ENCODE measurements at regions not wholly inside any gene's neighbourhood (a gene's known extent, or its start where the extent isn't known, plus 50 kb on each side); places are given as distances from the start of the nearest gene placed in this dataset.
"Not testable (repeated sequence)": the region's sequence is repeated elsewhere in the genome, so short reads cannot be mapped to it uniquely, and the experiment has no call there.

GRCh38 chr9:90741036-90741435, 60.6 kb upstream of the SYK start:
- DNase-seq (ENCODE audit: low spot score) = no peak

GRCh38 chr9:90737742-90738141, 63.9 kb upstream of the SYK start:
- DNase-seq (ENCODE audit: low spot score) = no peak

- no peak for DNase-seq (ENCODE audit: low spot score)
These were observed 65.7 kb upstream of the SYK start for GRCh38 chr9:90735952-90736351.

GRCh38 chr9:90734631-90735030, 67.0 kb upstream of the SYK start:
- no peak for DNase-seq (ENCODE audit: low spot score)

GRCh38 chr9:90729351-90729750, 72.3 kb upstream of the SYK start:
- no peak for DNase-seq (ENCODE audit: low spot score)

- DNase-seq (ENCODE audit: low spot score) = no peak
These were observed 74.1 kb upstream of the SYK start for GRCh38 chr9:90727488-90727887.

- DNase-seq (ENCODE audit: low spot score) = no peak
These were observed 75.4 kb upstream of the SYK start for GRCh38 chr9:90726215-90726614.

GRCh38 chr9:90724880-90725279, 76.7 kb upstream of the SYK start:
- no peak for DNase-seq (ENCODE audit: low spot score)

GRCh38 chr9:90724112-90724511, 77.5 kb upstream of the SYK start:
- peak; percentile 13 for DNase-seq (ENCODE audit: low spot score)

GRCh38 chr9:90722071-90722470, 79.4 kb upstream of the DIRAS2 start:
- DNase-seq (ENCODE audit: low spot score) = no peak

- DNase-seq (ENCODE audit: low spot score) = no peak
These were observed 78.1 kb upstream of the DIRAS2 start for GRCh38 chr9:90720621-90721265.

GRCh38 chr9:90706230-90706629, 63.6 kb upstream of the DIRAS2 start:
- no peak for DNase-seq (ENCODE audit: low spot score)

- no peak for DNase-seq (ENCODE audit: low spot score)
These were observed 59.9 kb upstream of the DIRAS2 start for GRCh38 chr9:90702441-90702955.

GRCh38 chr9:90698871-90699440, 56.3 kb upstream of the DIRAS2 start:
- DNase-seq (ENCODE audit: low spot score) = no peak

GRCh38 chr9:90697808-90698207, 55.2 kb upstream of the DIRAS2 start:
- no peak for DNase-seq (ENCODE audit: low spot score)

- DNase-seq (ENCODE audit: low spot score) = not testable (repeated sequence)
These were observed 51.6 kb upstream of the DIRAS2 start for GRCh38 chr9:90694187-90694586.

Measured in activated CD4-positive, alpha-beta T cell treated with anti-CD3 and anti-CD28 coated beads, Interleukin-2, Interleukin-4, amounts not matched to agents 100 ng/mL and 50 ng/mL, durations not matched to agents 16 hours and 8 hours (primary cell).